A673 (cell line): ENCODE measurements at regions not wholly inside any gene's neighbourhood (a gene's known extent, or its start where the extent isn't known, plus 50 kb on each side); places are given as distances from the start of the nearest gene placed in this dataset.

Experiments used
- CTCF ChIP-seq: fragments of 300-800, 200-600 bp; sonication (generic); conservative IDR thresholded peaks from 2 replicates; pipeline ENCODE4 v1.5.1; 2017; ENCODE audit warnings: low read depth, mild to moderate bottlenecking, antibody characterized with exemption, low read length, moderate library complexity, mixed read lengths
- EZH2 ChIP-seq: fragments of 200-600 bp; sonication (generic); IDR thresholded peaks from 2 replicates; pipeline ENCODE4 v1.6.1; 2017; ENCODE audit warnings: borderline replicate concordance, low read depth, mild to moderate bottlenecking, mixed read lengths, antibody characterized with exemption, low read length; ENCODE audit not compliant: poor library complexity, severe bottlenecking

- TF ChIP-seq CTCF (no peak), EZH2 (no peak)
Measured at GRCh38 chr1:34488080-34488708, 266.7 kb upstream of the GJB5 start.
